PC-9 (cell line): ENCODE measurements at regions not wholly inside any gene's neighbourhood (a gene's known extent, or its start where the extent isn't known, plus 50 kb on each side); places are given as distances from the start of the nearest gene placed in this dataset.

ENCODE experiments used
- EZH2 ChIP-seq: fragments of 200-600 bp; sonication (generic); IDR thresholded peaks from 2 replicates; pipeline ENCODE4 v1.8.0; 2017; ENCODE audit warnings: antibody characterized with exemption, low read depth
- TF ChIP-seq, protein P1 (sequence below): fragments of 200-600 bp; sonication (generic); conservative IDR thresholded peaks from 2 replicates; pipeline ENCODE4 v1.6.1; 2017; ENCODE audit warnings: mixed run types, antibody characterized with exemption, mild to moderate bottlenecking, moderate library complexity

DNA sequence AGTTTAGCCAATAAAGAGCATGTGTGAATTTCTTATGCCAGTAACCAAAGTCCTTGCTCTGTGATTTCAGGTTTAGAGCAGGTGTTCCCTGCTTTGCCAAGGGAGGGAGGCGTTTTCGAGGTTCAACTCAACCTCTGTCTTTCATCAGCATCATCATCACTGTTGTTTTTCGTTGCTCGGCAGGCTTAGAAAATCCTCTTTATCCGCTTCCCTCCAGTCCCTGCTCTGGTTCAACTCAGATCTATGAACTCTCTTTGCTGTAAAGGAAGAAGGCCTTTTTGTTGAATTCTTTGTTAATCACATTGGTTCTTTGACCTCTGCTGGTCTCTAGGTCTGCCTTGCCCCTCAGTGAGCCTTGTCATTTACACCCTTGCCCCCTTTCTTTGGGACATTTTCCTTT lies 243.9 kb upstream of the RBFOX1 start:
- TF ChIP-seq, protein P1, sequence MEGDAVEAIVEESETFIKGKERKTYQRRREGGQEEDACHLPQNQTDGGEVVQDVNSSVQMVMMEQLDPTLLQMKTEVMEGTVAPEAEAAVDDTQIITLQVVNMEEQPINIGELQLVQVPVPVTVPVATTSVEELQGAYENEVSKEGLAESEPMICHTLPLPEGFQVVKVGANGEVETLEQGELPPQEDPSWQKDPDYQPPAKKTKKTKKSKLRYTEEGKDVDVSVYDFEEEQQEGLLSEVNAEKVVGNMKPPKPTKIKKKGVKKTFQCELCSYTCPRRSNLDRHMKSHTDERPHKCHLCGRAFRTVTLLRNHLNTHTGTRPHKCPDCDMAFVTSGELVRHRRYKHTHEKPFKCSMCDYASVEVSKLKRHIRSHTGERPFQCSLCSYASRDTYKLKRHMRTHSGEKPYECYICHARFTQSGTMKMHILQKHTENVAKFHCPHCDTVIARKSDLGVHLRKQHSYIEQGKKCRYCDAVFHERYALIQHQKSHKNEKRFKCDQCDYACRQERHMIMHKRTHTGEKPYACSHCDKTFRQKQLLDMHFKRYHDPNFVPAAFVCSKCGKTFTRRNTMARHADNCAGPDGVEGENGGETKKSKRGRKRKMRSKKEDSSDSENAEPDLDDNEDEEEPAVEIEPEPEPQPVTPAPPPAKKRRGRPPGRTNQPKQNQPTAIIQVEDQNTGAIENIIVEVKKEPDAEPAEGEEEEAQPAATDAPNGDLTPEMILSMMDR, result no peak
- TF ChIP-seq EZH2, result no peak
